H9 (cell line): ENCODE measurements at regions not wholly inside any gene's neighbourhood (a gene's known extent, or its start where the extent isn't known, plus 50 kb on each side); places are given as distances from the start of the nearest gene placed in this dataset.

Source experiments
- DNase-seq: peaks from one replicate; pipeline ENCODE4 v3.0.0-alpha.2; 2017
- H2AFZ ChIP-seq: one replicate; pipeline ENCODE4 v1.6.1; 2013; ENCODE audit warnings: mild to moderate bottlenecking, low read length, control low read depth, moderate library complexity
- H2AK5ac ChIP-seq: 2 replicates; pipeline ENCODE4 v1.6.1; 2013; ENCODE audit warnings: low read length, control low read depth, mixed read lengths; ENCODE audit not compliant: insufficient read length
- H2BK120ac ChIP-seq: one replicate; pipeline ENCODE4 v1.6.1; 2013; ENCODE audit warnings: low read depth, mild to moderate bottlenecking, low read length, control low read depth, inconsistent platforms; ENCODE audit not compliant: poor library complexity, severe bottlenecking
- H2BK12ac ChIP-seq: 2 replicates; pipeline ENCODE4 v1.6.1; 2013; ENCODE audit warnings: low read length, control low read depth, mixed read lengths, low read depth; ENCODE audit not compliant: insufficient read length
- H2BK15ac ChIP-seq: 2 replicates; pipeline ENCODE4 v1.6.1; 2013; ENCODE audit warnings: low read depth, low read length, control low read depth
- H2BK20ac ChIP-seq: one replicate; pipeline ENCODE4 v1.6.1; 2013; ENCODE audit warnings: low read depth, mild to moderate bottlenecking, low read length, control low read depth, inconsistent platforms; ENCODE audit not compliant: poor library complexity, severe bottlenecking
- H2BK5ac ChIP-seq: 2 replicates; pipeline ENCODE4 v1.6.1; 2013; ENCODE audit warnings: low read length, control low read depth, mixed read lengths; ENCODE audit not compliant: insufficient read length
- H3K14ac ChIP-seq: 2 replicates; pipeline ENCODE4 v1.6.1; 2013; ENCODE audit warnings: low read length, control low read depth; ENCODE audit not compliant: insufficient read depth
- H3K18ac ChIP-seq: 2 replicates; pipeline ENCODE4 v1.6.1; 2013; ENCODE audit warnings: low read depth, mild to moderate bottlenecking, mixed read lengths, low read length, control low read depth; ENCODE audit not compliant: insufficient read length
- H3K23ac ChIP-seq: 2 replicates; pipeline ENCODE4 v1.6.1; 2013; ENCODE audit warnings: low read length, control low read depth, mixed read lengths, low read depth; ENCODE audit not compliant: insufficient read length
- H3K23me2 ChIP-seq: 2 replicates; pipeline ENCODE4 v1.6.1; 2013; ENCODE audit warnings: low read depth, mild to moderate bottlenecking, mixed read lengths, low read length, control low read depth; ENCODE audit not compliant: insufficient read length, poor library complexity, severe bottlenecking
- H3K27ac ChIP-seq: 2 replicates; pipeline ENCODE4 v1.5.1; 2013; ENCODE audit warnings: low read length, control low read depth, mixed read lengths, low read depth; ENCODE audit not compliant: insufficient read length
- H3K27me3 ChIP-seq: 2 replicates; pipeline ENCODE4 v1.6.1; 2013; ENCODE audit warnings: low read length, control low read depth, inconsistent platforms; ENCODE audit not compliant: insufficient read depth
- H3K4ac ChIP-seq: 2 replicates; pipeline ENCODE4 v1.6.1; 2013; ENCODE audit warnings: low read depth, mild to moderate bottlenecking, control low read depth, inconsistent platforms, low read length, moderate library complexity
- H3K4me1 ChIP-seq: 2 replicates; pipeline ENCODE4 v1.6.1; 2013; ENCODE audit warnings: low read length, control low read depth, inconsistent platforms; ENCODE audit not compliant: insufficient read depth
- H3K4me2 ChIP-seq: 2 replicates; pipeline ENCODE4 v1.6.1; 2013; ENCODE audit warnings: low read length, control low read depth, mixed read lengths; ENCODE audit not compliant: insufficient read length, insufficient read depth
- H3K56ac ChIP-seq: 2 replicates; pipeline ENCODE4 v1.6.1; 2013; ENCODE audit warnings: low read depth, mild to moderate bottlenecking, mixed read lengths, low read length, control low read depth; ENCODE audit not compliant: insufficient read length
- H3K79me1 ChIP-seq: 2 replicates; pipeline ENCODE4 v1.6.1; 2013; ENCODE audit warnings: low read depth, mild to moderate bottlenecking, moderate library complexity, low read length, control low read depth, inconsistent platforms; ENCODE audit not compliant: insufficient read depth, poor library complexity, severe bottlenecking
- H3K79me2 ChIP-seq: 2 replicates; pipeline ENCODE4 v1.6.1; 2013; ENCODE audit warnings: low read length, control low read depth, inconsistent platforms; ENCODE audit not compliant: insufficient read depth
- H3K9ac ChIP-seq: 2 replicates; pipeline ENCODE4 v1.6.1; 2013; ENCODE audit warnings: low read length, control low read depth, mixed read lengths; ENCODE audit not compliant: insufficient read length; ENCODE audit errors: extremely low read depth
- H3K9me3 ChIP-seq: one replicate; pipeline ENCODE4 v1.6.1; 2013; ENCODE audit warnings: low read depth, low read length, inconsistent platforms; ENCODE audit not compliant: control insufficient read depth
- H3T11ph ChIP-seq: one replicate; pipeline ENCODE4 v1.6.1; 2013; ENCODE audit warnings: mild to moderate bottlenecking, low read length, control low read depth, inconsistent platforms
- H4K20me1 ChIP-seq: one replicate; pipeline ENCODE4 v1.6.1; 2013; ENCODE audit not compliant: control insufficient read depth, insufficient read length, insufficient read depth
- H4K5ac ChIP-seq: 2 replicates; pipeline ENCODE4 v1.6.1; 2013; ENCODE audit warnings: low read depth, mild to moderate bottlenecking, mixed read lengths, low read length, control low read depth; ENCODE audit not compliant: insufficient read length
- H4K8ac ChIP-seq: replicated peaks from 2 replicates; pipeline ENCODE4 v1.6.1; 2013; ENCODE audit warnings: low read length, control low read depth, mixed read lengths, low read depth; ENCODE audit not compliant: insufficient read length
- H4K91ac ChIP-seq: 2 replicates; pipeline ENCODE4 v1.6.1; 2013; ENCODE audit warnings: low read depth, mild to moderate bottlenecking, moderate library complexity, mixed read lengths, low read length, control low read depth; ENCODE audit not compliant: insufficient read length
- H3K27ac Mint-ChIP-seq, 3 experiments: 2 replicates in 2 of 3; 3 replicates in 1 of 3; pipeline ENCODE4 v1.8.0; 2020 to 2021; ENCODE audit warnings: mixed read lengths in 3 of 3, mild to moderate bottlenecking in 1 of 3, moderate library complexity in 1 of 3
- H3K27me3 Mint-ChIP-seq: 2 replicates; pipeline ENCODE4 v1.8.0; 2021; ENCODE audit warnings: low read depth, mild to moderate bottlenecking, moderate library complexity, mixed read lengths
- H3K36me3 Mint-ChIP-seq, 3 experiments: 2 replicates in 2 of 3; 3 replicates in 1 of 3; pipeline ENCODE4 v1.8.0; 2020 to 2021; ENCODE audit warnings: low read depth in 3 of 3, mixed read lengths in 3 of 3; ENCODE audit not compliant: insufficient read depth in 1 of 3
- H3K4me1 Mint-ChIP-seq, 2 experiments: 2 replicates each; pipeline ENCODE4 v1.8.0; 2020; ENCODE audit warnings: mixed read lengths in 2 of 2
- H3K4me3 Mint-ChIP-seq, 2 experiments: 2 replicates in 1 of 2; 3 replicates in 1 of 2; pipeline ENCODE4 v1.8.0; 2020 to 2021; ENCODE audit warnings: mild to moderate bottlenecking in 2 of 2, mixed read lengths in 2 of 2, moderate library complexity in 1 of 2
- H3K9me3 Mint-ChIP-seq, 2 experiments: 2 replicates in 1 of 2; 3 replicates in 1 of 2; pipeline ENCODE4 v1.8.0; 2020; ENCODE audit warnings: mild to moderate bottlenecking in 2 of 2, mixed read lengths in 2 of 2, moderate library complexity in 1 of 2
- WGBS: extraction: QIAGEN DNeasy Blood & Tissue Kit; methylation state at CpG from one replicate; pipeline ENCODE4 v1.1.7; 2013; ENCODE audit warnings: missing lambda C conversion rate, low lambda C conversion rate, mixed read lengths; ENCODE audit not compliant: insufficient read length; ENCODE audit errors: extremely low coverage; 5-methylcytosine and 5-hydroxymethylcytosine counted together
- TF ChIP-seq, protein P1 (sequence below): fragments of 200-600 bp; sonication (generic); conservative IDR thresholded peaks from 3 replicates; pipeline ENCODE4 v1.8.0; 2021; ENCODE audit warnings: antibody characterized with exemption, mild to moderate bottlenecking

DNA sequence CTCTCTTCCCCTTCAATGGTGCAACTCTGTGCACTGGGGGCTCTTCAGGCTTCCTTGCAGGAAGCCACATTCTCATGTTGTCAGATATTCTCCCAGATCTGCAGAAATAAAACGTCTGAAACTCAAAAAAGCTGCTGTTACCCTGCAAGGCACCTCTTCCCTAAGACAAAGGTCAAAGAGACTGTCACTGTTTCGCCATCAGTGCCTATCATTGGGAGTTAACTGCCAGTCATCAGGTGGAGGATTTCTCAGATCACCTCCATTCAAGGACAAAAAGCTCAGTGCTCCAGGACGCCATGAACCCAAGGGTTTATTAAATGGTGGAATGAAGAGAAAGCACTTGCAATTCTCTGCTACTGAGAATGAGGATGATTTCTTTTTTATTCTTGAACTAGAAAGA, 144.6 kb upstream of the PALS2 start:
- H2BK15ac ChIP-seq: no peak overlapping the region
- Mint-ChIP-seq H3K27me3 (peaks cover 47% of the 10 kb centered on the region), H3K27ac (no peak overlapping the region), H3K36me3 (peaks cover 13 to 20% (median 15%) of the 10 kb centered on the region in 3 experiments), H3K9me3 (peaks cover 26 to 27% of the 10 kb centered on the region in 2 experiments), H3K4me1 (peaks cover 39 to 42% of the 10 kb centered on the region in 2 experiments), H3K4me3 (no peak overlapping the region)
- H3K27me3 ChIP-seq: peaks cover 2% of the 10 kb centered on the region; the same call in 1 of the 2 replicates
- no peak overlapping the region for H3K9ac ChIP-seq
- no peak overlapping the region for H2BK5ac ChIP-seq
- H3K79me1 ChIP-seq: no peaks in the 10 kb centered on the region
- no peaks in the 10 kb centered on the region for H4K20me1 ChIP-seq
- H3K4me2 ChIP-seq: no peak overlapping the region
- no CpG with 5 or more reads among the region's 3 CpGs for WGBS
- H3K4ac ChIP-seq: no peak overlapping the region
- H3K4me1 ChIP-seq: peaks cover 11% of the 10 kb centered on the region
- H3K23ac ChIP-seq: no peak overlapping the region
- no peak overlapping the region for H2BK12ac ChIP-seq
- H3K79me2 ChIP-seq: no peaks in the 10 kb centered on the region
- no peak overlapping the region for H2AFZ ChIP-seq
- no peak overlapping the region for H3K14ac ChIP-seq
- H3T11ph ChIP-seq: no peak overlapping the region
- H4K91ac ChIP-seq: no peak overlapping the region
- no peak overlapping the region for H4K8ac ChIP-seq
- no peak overlapping the region for H3K27ac ChIP-seq
- no peak for DNase-seq
- TF ChIP-seq, protein P1, sequence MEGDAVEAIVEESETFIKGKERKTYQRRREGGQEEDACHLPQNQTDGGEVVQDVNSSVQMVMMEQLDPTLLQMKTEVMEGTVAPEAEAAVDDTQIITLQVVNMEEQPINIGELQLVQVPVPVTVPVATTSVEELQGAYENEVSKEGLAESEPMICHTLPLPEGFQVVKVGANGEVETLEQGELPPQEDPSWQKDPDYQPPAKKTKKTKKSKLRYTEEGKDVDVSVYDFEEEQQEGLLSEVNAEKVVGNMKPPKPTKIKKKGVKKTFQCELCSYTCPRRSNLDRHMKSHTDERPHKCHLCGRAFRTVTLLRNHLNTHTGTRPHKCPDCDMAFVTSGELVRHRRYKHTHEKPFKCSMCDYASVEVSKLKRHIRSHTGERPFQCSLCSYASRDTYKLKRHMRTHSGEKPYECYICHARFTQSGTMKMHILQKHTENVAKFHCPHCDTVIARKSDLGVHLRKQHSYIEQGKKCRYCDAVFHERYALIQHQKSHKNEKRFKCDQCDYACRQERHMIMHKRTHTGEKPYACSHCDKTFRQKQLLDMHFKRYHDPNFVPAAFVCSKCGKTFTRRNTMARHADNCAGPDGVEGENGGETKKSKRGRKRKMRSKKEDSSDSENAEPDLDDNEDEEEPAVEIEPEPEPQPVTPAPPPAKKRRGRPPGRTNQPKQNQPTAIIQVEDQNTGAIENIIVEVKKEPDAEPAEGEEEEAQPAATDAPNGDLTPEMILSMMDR: no peak
- H4K5ac ChIP-seq: no peak overlapping the region
- no peak overlapping the region for H3K56ac ChIP-seq
- no peak overlapping the region for H2BK120ac ChIP-seq
- H2BK20ac ChIP-seq: no peak overlapping the region
- no peak overlapping the region for H2AK5ac ChIP-seq
- H3K18ac ChIP-seq: no peak overlapping the region
- H3K23me2 ChIP-seq: no peaks in the 10 kb centered on the region
- peaks cover 14% of the 10 kb centered on the region for H3K9me3 ChIP-seq
